NCI-H1436 (cell line): ENCODE measurements at regions not wholly inside any gene's neighbourhood (a gene's known extent, or its start where the extent isn't known, plus 50 kb on each side); places are given as distances from the start of the nearest gene placed in this dataset.

Experiments
- DNase-seq: peaks from one replicate; lab custom pipeline; 2025; lab: John Stamatoyannopoulos, UW

GRCh38 chr3:18772699-18773305, 347.7 kb upstream of the SATB1 start:
- no peak for DNase-seq

- no peak for DNase-seq
Observed at GRCh38 chr3:18771931-18772330, 346.8 kb upstream of the SATB1 start.

DNA sequence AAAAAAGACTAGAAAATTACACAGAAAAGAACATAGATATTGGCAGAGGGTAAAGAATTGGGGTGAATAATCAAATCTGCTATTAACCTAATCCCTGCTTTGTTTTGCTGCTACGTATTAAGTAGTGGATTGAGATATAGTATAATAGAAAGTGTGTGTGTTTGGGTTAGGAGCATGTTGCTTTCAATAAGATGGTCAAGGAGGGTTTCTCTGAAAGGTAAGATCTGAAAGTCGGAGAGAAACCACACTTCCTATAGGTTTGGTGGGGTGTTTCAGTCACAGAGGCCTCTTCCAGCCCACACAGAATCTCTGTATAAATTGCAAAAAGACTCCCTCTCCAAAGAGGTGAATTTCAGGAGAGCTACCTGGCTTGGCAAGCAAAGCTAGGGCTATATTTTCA, 345.7 kb upstream of the SATB1 start:
- no peak for DNase-seq

DNA sequence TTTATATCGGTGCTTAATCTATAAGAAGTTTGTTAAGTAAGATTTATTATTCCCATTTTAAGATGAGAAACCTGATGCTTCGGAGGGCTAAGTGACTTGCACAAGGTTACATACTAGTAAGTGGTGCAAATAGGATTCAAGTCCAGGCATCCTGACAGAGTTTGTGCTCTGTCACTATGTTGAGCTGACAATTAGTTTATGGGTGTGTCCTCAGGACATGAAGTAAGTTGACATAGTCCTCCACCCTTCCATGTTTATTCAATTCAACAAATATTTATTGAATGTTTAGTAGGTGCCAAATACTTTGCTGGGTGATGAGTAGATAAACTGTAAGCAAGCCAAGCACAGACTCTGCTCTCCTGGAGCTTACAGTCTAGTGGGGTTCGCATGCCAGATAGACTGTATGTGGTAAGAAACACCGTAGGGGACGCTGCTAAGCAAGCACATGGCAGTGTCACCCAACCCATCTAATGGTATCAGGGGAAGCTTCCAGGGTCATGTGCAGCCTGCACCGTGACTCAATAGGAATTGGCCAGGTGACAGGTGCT, 342.7 kb upstream of the SATB1 start:
- DNase-seq, result no peak

- DNase-seq, result no peak
Observed at GRCh38 chr3:18766974-18767373, 341.8 kb upstream of the SATB1 start.

GRCh38 chr3:18765662-18766061, 340.5 kb upstream of the SATB1 start:
- DNase-seq, result no peak

DNA sequence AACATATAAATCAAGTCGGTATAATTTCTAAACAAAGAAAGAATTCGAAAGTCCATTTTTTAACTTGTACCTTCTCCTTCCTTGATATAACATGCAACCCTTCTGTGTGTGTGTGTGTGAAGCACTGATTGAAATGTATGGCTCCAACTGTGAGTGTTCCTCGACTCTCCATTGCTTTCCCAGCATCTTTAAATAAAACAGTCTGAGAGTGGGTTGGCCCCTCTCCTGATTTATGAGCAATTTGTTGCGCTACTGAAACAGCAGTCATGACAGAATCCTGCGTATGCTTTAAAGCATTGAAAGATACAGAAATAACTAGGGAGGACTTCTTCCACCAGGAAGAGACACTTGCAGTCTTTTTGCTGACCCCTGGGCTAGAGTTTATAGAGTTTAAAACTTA, 340.0 kb upstream of the SATB1 start:
- no peak for DNase-seq

DNA sequence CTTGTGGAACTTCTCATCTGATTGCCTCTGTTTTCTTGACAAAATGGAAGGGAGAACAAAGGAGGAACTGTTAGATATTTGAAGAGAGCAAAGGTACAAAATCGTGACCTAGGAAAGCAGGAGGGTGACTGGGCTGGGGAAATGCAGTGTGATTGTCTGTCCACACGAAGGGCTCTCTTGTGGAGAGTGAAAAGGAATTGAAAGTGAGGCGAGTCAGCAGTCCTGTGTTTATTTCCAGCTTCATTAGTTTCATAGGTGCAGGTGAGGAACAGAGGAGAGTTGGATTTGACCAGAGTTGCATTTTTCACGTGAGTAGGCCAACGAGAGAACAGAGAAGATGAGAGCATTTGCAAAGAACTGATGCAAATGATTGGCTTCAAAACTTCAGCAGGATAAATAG, 336.4 kb upstream of the SATB1 start:
- DNase-seq, result no peak

DNA sequence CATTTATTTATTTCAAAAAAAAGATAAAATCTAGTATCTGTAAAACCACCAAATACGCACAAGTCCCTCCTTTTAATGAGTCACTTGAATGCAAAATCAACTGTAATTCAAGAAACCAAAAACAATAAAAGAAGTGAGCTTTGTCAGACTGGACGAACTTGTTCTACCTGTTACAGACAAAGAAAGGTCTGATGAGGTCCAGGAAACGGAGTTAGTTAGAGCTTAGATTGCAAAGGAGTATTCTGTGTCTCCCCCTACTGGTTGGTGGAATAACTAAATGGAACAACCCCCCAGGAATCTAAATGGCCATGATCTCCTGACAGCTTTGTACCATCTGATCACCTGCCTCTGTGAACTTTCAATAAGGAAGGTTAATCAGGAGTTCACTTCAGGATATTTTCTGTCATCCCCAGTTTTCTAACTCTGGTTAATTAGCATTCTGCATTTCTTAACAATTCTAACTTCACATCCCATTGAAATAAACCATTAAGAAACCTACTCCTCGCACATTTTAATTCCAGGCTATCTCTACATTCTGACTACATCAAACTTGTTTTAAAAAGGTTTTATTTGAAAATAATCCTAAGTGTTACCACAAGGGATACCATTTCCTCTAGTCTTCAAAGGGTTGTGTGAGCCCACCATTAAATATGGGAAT, 333.0 kb upstream of the SATB1 start:
- peak; percentile 50 for DNase-seq

- no peak for DNase-seq
Observed at GRCh38 chr3:18757476-18757875, 332.3 kb upstream of the SATB1 start.

DNA sequence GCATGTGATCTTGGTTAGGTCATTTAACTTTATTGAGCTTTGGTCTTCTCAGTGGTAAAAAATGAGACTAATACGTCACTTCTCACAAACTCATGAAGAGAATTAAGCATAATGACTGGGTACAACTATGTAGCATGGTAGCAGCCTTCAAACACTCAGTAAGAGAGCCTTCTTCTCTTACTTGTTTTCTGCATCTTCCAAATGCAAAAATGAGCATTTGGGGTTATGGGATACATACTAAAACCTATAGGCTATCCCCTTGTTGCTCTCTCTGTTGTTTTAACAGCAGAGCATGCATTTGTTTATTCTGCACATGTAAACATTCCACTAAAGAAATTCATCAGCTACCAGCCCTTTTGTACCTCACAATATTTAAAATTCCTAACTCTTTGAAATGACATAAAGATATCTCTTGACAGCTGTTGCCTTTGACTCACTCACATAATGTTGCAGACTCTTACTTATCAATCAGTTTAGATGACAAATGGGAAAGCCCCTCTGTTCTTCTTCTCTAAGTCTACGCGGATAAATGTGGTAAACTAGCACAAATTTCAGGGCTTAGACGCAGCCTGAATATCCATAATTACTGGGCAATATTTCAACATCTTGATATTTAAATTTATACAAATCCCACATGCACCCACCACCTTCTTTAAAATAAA, 327.3 kb upstream of the SATB1 start:
- no peak for DNase-seq

DNA sequence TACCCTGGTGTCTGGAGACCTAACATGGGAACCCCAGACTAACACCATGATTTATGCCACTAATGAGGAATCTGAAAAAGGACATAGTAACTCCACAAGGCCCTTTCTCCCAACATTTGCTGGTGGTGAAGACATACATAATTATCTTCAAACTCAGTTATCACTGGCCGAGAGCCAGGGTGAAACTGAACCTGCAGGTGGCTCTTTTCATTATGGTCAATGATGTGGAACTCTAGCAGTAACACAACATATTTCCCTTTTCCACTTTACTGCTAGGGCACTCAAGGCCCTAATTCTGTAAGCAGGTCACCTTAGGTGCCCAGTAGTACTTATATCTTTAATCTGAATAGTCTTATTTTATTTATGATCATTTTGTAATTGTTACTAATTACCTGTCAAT, 326.4 kb upstream of the SATB1 start:
- DNase-seq, result peak; percentile 53

DNA sequence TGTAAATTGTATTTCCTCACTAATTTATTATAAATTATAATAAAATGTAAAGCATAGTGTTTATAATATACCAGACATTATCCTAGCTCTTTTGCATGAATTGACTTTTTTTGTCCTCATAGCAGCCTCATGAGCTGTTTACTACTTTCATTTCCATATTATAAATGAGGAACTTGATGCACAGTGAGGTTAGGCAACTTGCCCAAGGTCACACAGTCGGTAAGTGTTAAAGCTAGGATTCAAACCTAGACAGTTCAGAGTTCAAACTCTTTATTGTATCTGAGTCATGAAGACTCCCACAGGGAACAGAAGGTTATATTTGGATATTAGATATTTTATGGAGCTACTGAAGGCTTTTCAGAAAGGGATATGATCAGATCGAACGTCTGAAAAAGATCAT, 322.2 kb upstream of the SATB1 start:
- no peak for DNase-seq

DNA sequence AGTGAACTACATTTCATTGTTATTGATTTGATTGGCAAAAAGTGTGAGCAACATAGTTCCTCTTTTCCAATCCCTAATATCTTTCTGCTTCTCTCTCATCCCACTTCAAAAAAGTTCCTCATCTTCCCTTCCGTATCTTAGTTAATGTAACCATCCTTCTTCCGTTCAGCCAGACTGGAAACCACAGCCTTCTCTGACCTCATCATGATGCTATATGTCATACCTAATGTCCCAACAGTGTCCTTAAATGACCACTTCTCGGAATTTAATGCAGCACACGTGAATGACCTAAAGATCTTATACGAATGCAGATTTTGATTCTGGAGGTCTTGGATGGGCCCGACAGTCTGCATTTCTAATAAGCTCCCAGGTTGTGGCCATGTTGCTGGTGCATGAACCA, 320.3 kb upstream of the SATB1 start:
- DNase-seq, result no peak

- DNase-seq, result no peak
Observed at GRCh38 chr3:18744472-18744871, 319.3 kb upstream of the SATB1 start.

DNA sequence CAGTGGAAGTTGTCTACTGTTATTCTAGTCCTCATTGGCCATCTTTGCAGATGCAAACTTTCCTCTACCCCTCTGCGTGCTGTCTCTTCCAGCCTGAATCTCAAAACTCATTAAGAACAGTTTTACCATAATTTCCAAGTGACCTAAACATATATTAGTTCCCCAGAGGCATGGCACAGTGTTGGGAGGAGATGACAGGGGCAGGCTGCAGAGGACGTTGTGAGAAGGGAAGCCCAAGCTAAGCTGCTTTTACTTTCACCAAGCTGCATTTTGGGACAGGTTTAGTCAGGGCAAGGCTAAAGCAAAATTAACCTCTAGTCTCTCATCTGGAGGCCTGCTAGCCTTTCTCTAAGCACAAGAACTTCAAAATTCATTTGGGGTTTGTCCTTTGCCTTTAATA, 318.6 kb upstream of the SATB1 start:
- no peak for DNase-seq

GRCh38 chr3:18740631-18741583, 315.8 kb upstream of the SATB1 start:
- DNase-seq, result no peak

DNA sequence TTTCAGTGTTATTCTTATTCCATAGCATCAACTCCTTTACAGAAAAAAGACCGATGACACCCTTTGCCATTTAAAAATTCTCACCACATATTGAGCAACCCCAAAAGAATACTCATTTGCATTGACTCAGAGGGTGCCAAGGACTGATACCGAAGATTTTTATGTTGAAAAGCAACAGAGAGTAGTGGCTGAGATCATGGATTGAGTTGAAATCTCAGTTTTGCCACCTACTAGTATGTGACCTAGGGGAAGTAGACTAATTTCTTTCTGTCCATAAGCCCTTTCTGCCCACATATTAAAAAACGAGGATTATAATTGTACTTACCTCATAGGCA, 313.9 kb upstream of the SATB1 start:
- no peak for DNase-seq

- DNase-seq, result no peak
Observed at GRCh38 chr3:18738393-18739098, 313.4 kb upstream of the SATB1 start.

DNA sequence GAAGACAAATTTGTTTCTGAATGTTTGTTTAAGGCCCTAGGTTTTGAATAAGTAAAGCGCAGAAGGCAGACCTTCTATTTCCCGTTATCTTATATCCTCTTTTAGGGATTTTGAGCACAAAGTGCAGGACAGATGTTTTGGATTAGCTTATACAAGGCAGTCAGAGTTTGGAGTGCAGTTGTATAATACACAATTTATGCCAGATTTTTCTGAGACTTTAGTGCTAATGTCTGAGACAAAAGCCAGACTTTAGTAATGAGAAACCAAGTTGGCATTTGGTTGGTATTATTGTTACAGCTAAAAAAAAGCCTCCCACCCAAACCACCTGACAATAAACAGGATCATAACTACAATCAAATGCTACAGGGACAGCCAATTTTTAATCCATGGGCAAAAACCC, 309.9 kb upstream of the SATB1 start:
- DNase-seq, result no peak

DNA sequence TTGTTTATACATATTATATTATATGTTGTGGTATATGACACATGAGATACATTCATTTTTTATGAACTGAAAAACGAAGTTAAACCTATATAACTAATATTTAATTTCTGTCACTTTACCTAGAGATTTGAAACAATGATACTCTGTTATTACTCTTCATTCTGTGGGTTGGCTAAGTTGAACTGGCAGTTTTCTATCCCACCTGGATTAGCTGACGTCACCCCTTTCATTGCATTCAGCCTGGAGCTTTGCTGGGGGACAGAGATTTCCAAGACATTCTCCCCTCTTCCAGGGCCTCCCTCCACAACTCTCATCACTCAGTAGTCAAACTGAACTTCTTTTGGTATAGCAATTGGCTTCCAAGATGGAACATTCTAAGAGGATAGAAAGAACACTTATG, 309.2 kb upstream of the SATB1 start:
- DNase-seq, result no peak

GRCh38 chr3:18732474-18732873, 307.3 kb upstream of the SATB1 start:
- no peak for DNase-seq
